HG03558 (cell line): ENCODE measurements at regions not wholly inside any gene's neighbourhood (a gene's known extent, or its start where the extent isn't known, plus 50 kb on each side); places are given as distances from the start of the nearest gene placed in this dataset.

Experiments used
- ATAC-seq: cut with Tn5 transposase; IDR thresholded peaks from one replicate; pipeline ENCODE4 v1.9.1; 2021; ENCODE audit warnings: moderate number of reproducible peaks; ENCODE audit not compliant: unreplicated experiment; ENCODE audit errors: extremely low read depth

DNA sequence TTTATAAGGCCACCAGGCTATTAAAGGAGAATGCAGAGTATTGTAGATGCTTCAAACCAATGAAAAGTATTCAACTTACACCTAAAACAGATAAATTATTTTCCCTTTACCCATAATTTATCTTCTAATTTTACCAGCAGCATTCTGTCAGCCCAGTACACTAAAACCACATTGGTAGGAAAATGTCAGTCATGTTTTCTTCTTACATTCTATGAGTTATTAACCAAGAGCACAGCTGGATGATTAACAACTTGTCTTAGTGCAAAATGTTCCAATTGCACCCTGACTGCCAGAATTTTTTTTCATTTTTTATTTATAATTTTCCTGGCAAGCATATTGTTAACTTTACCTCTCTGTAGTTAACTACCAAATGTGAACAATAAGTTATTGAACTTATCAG, 79.0 kb upstream of the WDR75 start:
- ATAC-seq = no peak

DNA sequence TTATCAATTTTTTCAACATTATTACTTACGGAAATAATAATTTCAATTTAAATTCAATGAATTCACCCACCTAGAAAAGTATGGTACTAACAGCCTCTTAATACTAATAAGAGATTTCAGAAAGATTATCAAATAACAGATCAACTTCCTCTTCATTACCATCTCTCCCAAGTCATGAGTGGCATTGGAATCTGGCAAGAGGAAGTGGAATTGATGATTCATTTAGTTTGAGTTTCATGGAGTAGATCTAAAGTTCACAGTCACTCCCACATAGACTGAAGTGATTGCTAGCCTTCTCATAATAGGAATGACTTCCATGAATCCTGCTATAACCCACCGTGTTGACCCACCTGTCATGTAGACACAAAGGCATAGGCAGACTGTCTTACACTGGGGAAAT, 77.7 kb upstream of the WDR75 start:
- ATAC-seq = no peak

DNA sequence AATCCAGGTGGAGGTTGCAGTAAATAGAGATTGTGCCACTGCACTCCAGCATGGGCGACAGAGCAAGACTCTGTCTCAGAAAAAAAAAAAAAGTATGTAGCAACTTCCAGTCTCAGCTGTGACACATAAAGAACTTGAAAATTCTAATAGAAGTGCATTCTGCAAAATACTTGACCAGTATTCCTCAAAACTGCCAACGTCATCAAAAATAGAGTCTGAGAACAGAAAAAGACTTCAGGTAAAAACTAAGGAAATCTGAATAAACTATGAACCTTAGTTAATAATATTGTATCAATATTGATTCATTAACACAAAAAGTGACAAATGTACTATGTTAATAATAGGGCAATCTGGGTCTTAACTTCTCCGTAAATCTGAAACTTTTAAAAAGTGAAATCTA, 76.7 kb upstream of the WDR75 start:
- ATAC-seq = no peak

- ATAC-seq = no peak
These were observed 74.9 kb upstream of the WDR75 start for GRCh38 chr2:189366349-189366748.

GRCh38 chr2:189367343-189367742, 73.9 kb upstream of the WDR75 start:
- no peak for ATAC-seq

- no peak for ATAC-seq
These were observed 71.7 kb upstream of the WDR75 start for GRCh38 chr2:189369566-189369965.

GRCh38 chr2:189370719-189371118, 70.6 kb upstream of the WDR75 start:
- ATAC-seq = no peak

GRCh38 chr2:189372688-189373257, 68.5 kb upstream of the WDR75 start:
- ATAC-seq = no peak

DNA sequence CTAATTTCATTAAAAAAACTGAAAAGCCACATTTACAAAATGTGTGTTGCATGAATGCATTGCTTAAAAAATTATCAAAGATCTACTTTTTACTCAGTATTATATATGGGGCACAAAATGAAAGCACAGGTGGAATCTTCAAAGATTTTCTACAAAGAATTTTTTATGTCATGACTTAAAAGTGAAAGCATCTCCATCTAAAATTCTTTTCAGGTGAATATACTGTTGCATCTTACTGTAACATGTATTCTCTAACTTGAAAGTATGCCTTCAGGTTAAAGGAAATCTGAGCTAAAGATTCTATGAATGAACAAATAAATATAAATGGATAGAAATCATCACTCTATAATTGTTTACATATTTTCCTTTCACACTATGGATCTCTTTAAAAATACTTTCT, 66.8 kb upstream of the WDR75 start:
- ATAC-seq = no peak

- no peak for ATAC-seq
These were observed 65.4 kb upstream of the WDR75 start for GRCh38 chr2:189375842-189376241.

DNA sequence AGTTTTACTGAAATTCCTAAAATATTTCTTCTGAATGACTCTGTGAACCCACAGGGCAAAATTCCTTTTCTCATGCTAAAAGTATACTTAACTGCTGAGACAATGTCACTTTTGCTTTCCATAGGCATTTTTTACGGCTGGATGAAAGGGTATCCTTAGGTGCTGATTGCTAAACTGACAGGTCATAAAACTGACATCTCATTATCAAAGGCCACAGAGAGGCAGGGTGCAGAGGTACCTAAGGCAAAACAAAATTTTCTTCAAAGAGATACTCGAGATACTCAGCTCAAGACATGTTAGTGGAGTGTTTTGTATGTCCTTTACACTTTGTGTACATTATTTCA, 62.0 kb upstream of the WDR75 start:
- no peak for ATAC-seq

GRCh38 chr2:189379731-189380261, 61.5 kb upstream of the WDR75 start:
- no peak for ATAC-seq

- ATAC-seq = no peak
These were observed 58.6 kb upstream of the WDR75 start for GRCh38 chr2:189382668-189383067.

GRCh38 chr2:189386741-189387140, 54.5 kb upstream of the WDR75 start:
- no peak for ATAC-seq

DNA sequence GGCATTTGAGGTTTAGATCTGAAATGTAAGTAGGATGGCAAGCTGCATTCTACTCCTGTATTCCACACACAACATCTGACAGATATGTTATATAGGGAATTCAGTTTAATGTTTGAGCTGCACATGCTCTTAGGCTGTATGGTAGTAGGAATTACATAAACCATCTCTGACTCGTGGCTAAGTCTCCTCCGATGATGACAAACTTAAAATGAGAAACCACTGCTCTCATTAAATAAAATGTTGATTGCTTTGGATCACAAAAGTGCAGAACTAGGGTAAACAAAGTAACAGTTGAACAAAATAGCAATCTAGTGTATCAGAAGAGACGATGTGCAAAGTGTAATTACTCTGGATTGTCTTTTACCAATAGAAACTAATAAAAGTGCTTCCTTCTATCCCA, 50.1 kb upstream of the WDR75 start:
- no peak for ATAC-seq
